Astrocyte (in vitro differentiated cells and primary cell): ENCODE measurements at regions not wholly inside any gene's neighbourhood (a gene's known extent, or its start where the extent isn't known, plus 50 kb on each side); places are given as distances from the start of the nearest gene placed in this dataset.

Experiments
- DNase-seq: peaks from one replicate; pipeline ENCODE4 v3.0.0-alpha.2; 2010; ENCODE audit warnings: low read depth
- FAIRE-seq: peaks from 2 replicates; lab custom pipeline; 2011; peaks lifted over from hg19 to GRCh38; lab: Jason Lieb, UNC
- H2AFZ ChIP-seq: 2 replicates; pipeline ENCODE4 v1.6.0; 2012; ENCODE audit warnings: low read depth, low read length, inconsistent platforms
- H3K27ac ChIP-seq: 2 replicates; pipeline ENCODE4 v1.5.1; 2011; ENCODE audit warnings: low read depth, low read length, inconsistent platforms
- H3K27me3 ChIP-seq: 2 replicates; pipeline ENCODE4 v1.6.0; 2011; ENCODE audit warnings: low read length, inconsistent platforms; ENCODE audit not compliant: insufficient read depth
- H3K36me3 ChIP-seq: 2 replicates; pipeline ENCODE4 v1.5.1; 2011; ENCODE audit warnings: low read length, inconsistent platforms; ENCODE audit not compliant: insufficient read depth
- H3K4me1 ChIP-seq: 2 replicates; pipeline ENCODE4 v1.5.1; 2011; ENCODE audit warnings: low read length, inconsistent platforms; ENCODE audit not compliant: insufficient read depth
- H3K4me2 ChIP-seq: 2 replicates; pipeline ENCODE4 v1.6.0; 2012; ENCODE audit warnings: low read length, inconsistent platforms
- H3K4me3 ChIP-seq: 2 replicates; pipeline ENCODE4 v1.5.1; 2011; ENCODE audit warnings: low read depth, mild to moderate bottlenecking, low read length, inconsistent platforms; ENCODE audit not compliant: insufficient read depth
- H3K79me2 ChIP-seq: 2 replicates; pipeline ENCODE4 v1.6.0; 2012; ENCODE audit warnings: mild to moderate bottlenecking, low read length, inconsistent platforms; ENCODE audit not compliant: insufficient read depth
- H3K9ac ChIP-seq: 2 replicates; pipeline ENCODE4 v1.6.0; 2012; ENCODE audit warnings: mild to moderate bottlenecking, low read length, inconsistent platforms
- H3K9me3 ChIP-seq: 2 replicates; pipeline ENCODE4 v1.5.1; 2012; ENCODE audit warnings: low read depth, mild to moderate bottlenecking, low read length, inconsistent platforms; ENCODE audit not compliant: insufficient read depth
- H4K20me1 ChIP-seq: 2 replicates; pipeline ENCODE4 v1.6.0; 2012; ENCODE audit warnings: low read length, inconsistent platforms; ENCODE audit not compliant: insufficient read depth
- H3K27ac Mint-ChIP-seq: one replicate; pipeline ENCODE4 v1.8.0; 2021; ENCODE audit warnings: mild to moderate bottlenecking, mixed read lengths; ENCODE audit not compliant: unreplicated experiment
- H3K27me3 Mint-ChIP-seq: one replicate; pipeline ENCODE4 v1.8.0; 2021; ENCODE audit warnings: low read depth, mixed read lengths; ENCODE audit not compliant: unreplicated experiment
- H3K36me3 Mint-ChIP-seq: one replicate; pipeline ENCODE4 v1.8.0; 2021; ENCODE audit warnings: low read depth, mixed read lengths; ENCODE audit not compliant: unreplicated experiment
- H3K4me1 Mint-ChIP-seq: one replicate; pipeline ENCODE4 v1.8.0; 2021; ENCODE audit warnings: low read depth, mixed read lengths; ENCODE audit not compliant: unreplicated experiment
- H3K4me3 Mint-ChIP-seq: one replicate; pipeline ENCODE4 v1.8.0; 2021; ENCODE audit warnings: mild to moderate bottlenecking, moderate library complexity, mixed read lengths; ENCODE audit not compliant: unreplicated experiment
- H3K9me3 Mint-ChIP-seq: one replicate; pipeline ENCODE4 v1.8.0; 2021; ENCODE audit warnings: mild to moderate bottlenecking, mixed read lengths; ENCODE audit not compliant: unreplicated experiment
- EZH2 ChIP-seq: IDR thresholded peaks from 2 replicates; pipeline ENCODE4 v1.6.1; 2012; ENCODE audit warnings: mild to moderate bottlenecking, low read length, inconsistent platforms; ENCODE audit not compliant: insufficient read depth
- TF ChIP-seq, protein P1 (sequence below): IDR thresholded peaks from 2 replicates; pipeline ENCODE4 v1.5.1; 2011; ENCODE audit warnings: low read depth, mild to moderate bottlenecking, inconsistent platforms, low read length, moderate library complexity; ENCODE audit not compliant: insufficient read depth

DNA sequence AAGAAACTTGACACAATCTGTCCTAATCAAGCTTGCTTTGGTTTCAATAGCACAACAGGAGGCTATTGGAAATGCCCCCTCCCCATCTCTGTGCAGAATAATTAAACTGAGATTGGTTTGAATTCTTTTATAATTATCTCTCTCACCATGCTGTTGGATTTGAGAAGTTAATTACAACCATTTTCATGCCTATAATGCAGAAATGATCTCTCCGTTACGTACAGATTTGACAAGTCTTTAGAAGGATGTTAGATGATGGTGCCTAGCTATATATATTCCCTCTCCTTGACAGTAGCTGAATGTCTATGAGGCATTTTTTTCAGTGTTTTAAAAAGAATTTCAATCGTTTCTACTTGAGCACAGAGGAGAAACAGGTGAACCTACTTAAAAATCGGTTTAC is 488.4 kb upstream of the TECRL start:
- Histone ChIP-seq H3K9me3 (no peaks in the 10 kb centered on the region), H3K4me2 (no peak overlapping the region), H3K27me3 (no peaks in the 10 kb centered on the region), H4K20me1 (no peaks in the 10 kb centered on the region), H3K36me3 (no peaks in the 10 kb centered on the region), H3K27ac (no peak overlapping the region), H3K4me1 (no peaks in the 10 kb centered on the region), H2AFZ (no peak overlapping the region), H3K9ac (no peak overlapping the region), H3K4me3 (no peak overlapping the region), H3K79me2 (no peaks in the 10 kb centered on the region)
- Mint-ChIP-seq H3K36me3 (no peaks in the 10 kb centered on the region), H3K4me1 (no peaks in the 10 kb centered on the region), H3K4me3 (no peak overlapping the region), H3K27ac (no peak overlapping the region), H3K9me3 (no peaks in the 10 kb centered on the region), H3K27me3 (no peaks in the 10 kb centered on the region)
- FAIRE-seq (no peak), DNase-seq (no peak)
- no peak for TF ChIP-seq EZH2
- TF ChIP-seq, protein P1, sequence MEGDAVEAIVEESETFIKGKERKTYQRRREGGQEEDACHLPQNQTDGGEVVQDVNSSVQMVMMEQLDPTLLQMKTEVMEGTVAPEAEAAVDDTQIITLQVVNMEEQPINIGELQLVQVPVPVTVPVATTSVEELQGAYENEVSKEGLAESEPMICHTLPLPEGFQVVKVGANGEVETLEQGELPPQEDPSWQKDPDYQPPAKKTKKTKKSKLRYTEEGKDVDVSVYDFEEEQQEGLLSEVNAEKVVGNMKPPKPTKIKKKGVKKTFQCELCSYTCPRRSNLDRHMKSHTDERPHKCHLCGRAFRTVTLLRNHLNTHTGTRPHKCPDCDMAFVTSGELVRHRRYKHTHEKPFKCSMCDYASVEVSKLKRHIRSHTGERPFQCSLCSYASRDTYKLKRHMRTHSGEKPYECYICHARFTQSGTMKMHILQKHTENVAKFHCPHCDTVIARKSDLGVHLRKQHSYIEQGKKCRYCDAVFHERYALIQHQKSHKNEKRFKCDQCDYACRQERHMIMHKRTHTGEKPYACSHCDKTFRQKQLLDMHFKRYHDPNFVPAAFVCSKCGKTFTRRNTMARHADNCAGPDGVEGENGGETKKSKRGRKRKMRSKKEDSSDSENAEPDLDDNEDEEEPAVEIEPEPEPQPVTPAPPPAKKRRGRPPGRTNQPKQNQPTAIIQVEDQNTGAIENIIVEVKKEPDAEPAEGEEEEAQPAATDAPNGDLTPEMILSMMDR, result no peak

DNA sequence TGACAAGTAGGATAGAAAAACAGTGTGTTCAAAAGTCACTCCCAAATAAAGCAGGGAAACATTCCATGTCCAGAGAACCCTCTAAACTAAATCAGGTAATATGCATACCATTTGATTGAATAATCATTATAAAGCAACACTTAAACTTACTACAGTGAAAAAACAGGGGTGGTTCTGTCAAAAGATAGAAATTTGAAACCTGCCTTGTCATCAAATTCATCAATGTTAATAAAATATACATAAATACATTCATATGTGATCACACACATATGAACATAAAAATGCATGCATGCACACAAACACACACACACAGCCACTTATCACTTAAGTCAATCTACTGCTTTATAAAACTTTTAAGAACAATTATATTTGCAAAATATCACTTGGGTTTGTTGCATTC is 485.8 kb upstream of the TECRL start:
- DNase-seq (no peak), FAIRE-seq (no peak)
- no peaks in the 10 kb centered on the region for H3K27me3 Mint-ChIP-seq
- Histone ChIP-seq H3K36me3 (no peaks in the 10 kb centered on the region), H3K27ac (no peak overlapping the region), H3K4me2 (no peak overlapping the region), H2AFZ (no peak overlapping the region), H3K4me1 (no peaks in the 10 kb centered on the region), H3K4me3 (no peak overlapping the region), H3K9me3 (no peaks in the 10 kb centered on the region), H3K79me2 (no peaks in the 10 kb centered on the region), H3K9ac (no peak overlapping the region), H4K20me1 (no peaks in the 10 kb centered on the region), H3K27me3 (no peaks in the 10 kb centered on the region)
- no peaks in the 10 kb centered on the region for H3K36me3 Mint-ChIP-seq
- H3K4me3 Mint-ChIP-seq, result no peak overlapping the region
- no peaks in the 10 kb centered on the region for H3K4me1 Mint-ChIP-seq
- no peak for TF ChIP-seq EZH2
- H3K27ac Mint-ChIP-seq, result no peak overlapping the region
- no peaks in the 10 kb centered on the region for H3K9me3 Mint-ChIP-seq

DNA sequence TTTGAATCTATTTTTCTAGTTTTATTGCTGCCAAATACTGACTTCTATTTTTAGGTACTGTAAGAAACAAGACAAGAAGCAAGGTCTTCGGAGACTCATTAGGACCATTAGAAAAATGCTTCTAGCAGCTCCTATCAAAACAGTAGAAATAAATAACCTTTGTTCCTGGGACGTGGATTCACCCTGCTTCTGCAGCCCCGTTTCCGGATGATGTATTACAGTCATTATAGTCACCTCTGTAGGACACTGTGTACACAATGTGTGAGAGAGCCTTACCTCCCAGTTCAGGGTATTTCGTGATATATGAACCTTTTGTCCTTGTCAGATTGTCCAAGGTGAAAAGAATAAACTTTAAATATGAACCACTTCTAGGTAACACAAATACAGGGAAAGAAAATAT is 484.0 kb upstream of the TECRL start:
- no peak overlapping the region for H3K27ac ChIP-seq
- Mint-ChIP-seq H3K36me3 (no peaks in the 10 kb centered on the region), H3K4me1 (no peaks in the 10 kb centered on the region), H3K27me3 (no peaks in the 10 kb centered on the region), H3K9me3 (no peaks in the 10 kb centered on the region), H3K4me3 (no peak overlapping the region), H3K27ac (no peak overlapping the region)
- DNase-seq, result no peak
- H3K9me3 ChIP-seq, result no peaks in the 10 kb centered on the region
- H3K36me3 ChIP-seq, result no peaks in the 10 kb centered on the region
- H3K79me2 ChIP-seq, result no peaks in the 10 kb centered on the region
- H3K9ac ChIP-seq, result no peak overlapping the region
- H3K4me2 ChIP-seq, result no peak overlapping the region
- H3K27me3 ChIP-seq, result no peaks in the 10 kb centered on the region
- no peaks in the 10 kb centered on the region for H4K20me1 ChIP-seq
- no peak overlapping the region for H3K4me3 ChIP-seq
- TF ChIP-seq, protein P1, result no peak
- no peak for TF ChIP-seq EZH2
- H2AFZ ChIP-seq, result no peak overlapping the region
- no peak for FAIRE-seq
- no peaks in the 10 kb centered on the region for H3K4me1 ChIP-seq
